HG03457 (cell line): ENCODE measurements at regions not wholly inside any gene's neighbourhood (a gene's known extent, or its start where the extent isn't known, plus 50 kb on each side); places are given as distances from the start of the nearest gene placed in this dataset.
"Not testable (repeated sequence)": the region's sequence is repeated elsewhere in the genome, so short reads cannot be mapped to it uniquely, and the experiment has no call there.

ENCODE experiments used
- ATAC-seq: cut with Tn5 transposase; IDR thresholded peaks from one replicate; pipeline ENCODE4 v1.9.1; 2021; ENCODE audit warnings: moderate number of reproducible peaks; ENCODE audit not compliant: unreplicated experiment

DNA sequence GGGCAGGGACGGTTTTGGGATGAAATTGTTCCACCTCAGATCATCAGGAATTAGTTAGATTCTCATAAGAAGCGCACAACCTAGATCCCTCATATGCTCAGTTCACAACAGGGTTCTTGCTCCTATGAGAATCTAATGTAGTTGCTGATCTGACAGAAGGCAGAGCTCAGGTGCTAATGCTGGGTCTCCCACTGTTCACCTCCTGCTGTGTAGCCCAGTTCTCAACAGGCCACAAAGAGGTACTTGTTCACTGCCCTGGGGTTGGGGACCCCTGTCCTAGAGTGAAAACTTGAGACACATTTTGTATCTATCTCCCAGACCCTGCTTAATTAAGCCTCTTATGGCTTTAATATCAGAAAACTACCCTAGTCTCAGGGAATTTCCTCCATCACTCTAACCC, 966.0 kb downstream of the PCDH17 start:
- no peak for ATAC-seq

DNA sequence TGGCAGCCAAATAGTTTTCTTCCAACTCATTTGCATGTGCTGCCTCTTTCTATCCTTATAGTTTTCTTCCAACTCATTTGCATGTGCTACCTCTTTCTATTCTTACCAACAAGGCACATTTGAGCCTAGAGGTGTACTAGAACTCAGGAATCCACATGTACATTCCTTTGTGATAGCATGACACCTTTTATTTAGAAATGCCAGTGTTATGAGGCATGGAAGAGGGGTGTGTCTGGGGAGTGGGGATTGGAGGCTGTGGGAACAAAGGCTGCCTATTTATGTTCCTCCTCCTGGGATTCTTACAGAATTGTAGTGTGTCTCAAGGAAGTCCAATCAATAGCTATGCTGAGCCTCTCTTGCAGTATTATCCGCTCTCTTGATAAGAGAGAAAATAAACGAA, 966.7 kb downstream of the PCDH17 start:
- no peak for ATAC-seq

DNA sequence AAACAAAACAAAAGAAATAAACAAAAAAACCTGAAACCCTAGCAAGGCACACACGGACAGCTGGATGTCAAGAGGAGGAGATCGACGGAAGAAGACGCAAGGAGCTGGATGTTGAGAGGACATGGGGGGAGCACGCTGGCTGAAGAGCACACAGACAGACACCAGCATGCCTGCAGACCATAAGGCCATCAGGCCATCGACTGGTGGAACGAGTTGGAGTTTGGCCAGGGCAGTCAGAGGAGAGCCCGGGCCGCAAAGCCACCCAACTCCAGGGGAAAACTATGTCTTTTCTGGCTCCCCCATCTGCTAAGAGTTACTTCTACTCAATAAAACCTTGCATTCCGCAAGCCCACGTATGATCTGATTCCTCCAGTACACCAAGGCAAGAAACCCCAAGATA, 979.6 kb downstream of the PCDH17 start:
- no peak for ATAC-seq

DNA sequence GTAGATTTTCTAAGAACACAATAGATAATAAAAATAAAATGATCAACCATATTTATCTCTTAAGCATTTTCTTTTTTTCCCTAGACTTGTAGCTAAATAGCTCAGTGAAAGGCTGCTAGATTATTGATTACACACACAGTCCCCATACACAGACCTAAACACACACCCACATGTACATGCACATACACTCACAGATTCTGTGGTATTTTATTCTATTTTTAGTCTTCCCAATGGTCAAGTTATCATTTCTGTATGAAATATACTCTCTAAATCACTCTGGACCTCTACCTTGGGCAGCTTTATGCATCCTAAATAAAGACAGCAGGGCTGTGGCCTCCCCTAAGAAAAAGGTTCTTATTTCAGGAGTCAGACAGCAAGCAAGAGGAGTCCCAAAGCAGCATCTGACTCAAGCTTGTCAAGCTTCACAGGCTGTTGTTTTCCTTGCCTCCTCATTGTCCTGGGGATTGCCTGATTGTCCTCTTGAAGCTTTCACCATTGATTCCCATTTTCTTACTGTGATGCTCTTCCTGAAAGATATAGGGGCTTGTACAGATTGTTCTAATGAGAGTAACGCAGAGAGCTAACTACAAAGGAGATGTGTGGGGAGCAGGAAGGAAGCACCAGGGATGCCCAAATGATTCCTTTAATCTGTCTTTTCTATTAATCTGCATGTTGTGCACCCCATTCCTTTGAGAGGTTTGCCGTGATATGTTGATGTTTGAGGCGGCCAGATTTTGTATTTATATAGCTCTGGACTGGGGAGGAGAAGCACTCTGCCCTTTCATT, 986.5 kb downstream of the PCDH17 start:
- ATAC-seq = no peak

DNA sequence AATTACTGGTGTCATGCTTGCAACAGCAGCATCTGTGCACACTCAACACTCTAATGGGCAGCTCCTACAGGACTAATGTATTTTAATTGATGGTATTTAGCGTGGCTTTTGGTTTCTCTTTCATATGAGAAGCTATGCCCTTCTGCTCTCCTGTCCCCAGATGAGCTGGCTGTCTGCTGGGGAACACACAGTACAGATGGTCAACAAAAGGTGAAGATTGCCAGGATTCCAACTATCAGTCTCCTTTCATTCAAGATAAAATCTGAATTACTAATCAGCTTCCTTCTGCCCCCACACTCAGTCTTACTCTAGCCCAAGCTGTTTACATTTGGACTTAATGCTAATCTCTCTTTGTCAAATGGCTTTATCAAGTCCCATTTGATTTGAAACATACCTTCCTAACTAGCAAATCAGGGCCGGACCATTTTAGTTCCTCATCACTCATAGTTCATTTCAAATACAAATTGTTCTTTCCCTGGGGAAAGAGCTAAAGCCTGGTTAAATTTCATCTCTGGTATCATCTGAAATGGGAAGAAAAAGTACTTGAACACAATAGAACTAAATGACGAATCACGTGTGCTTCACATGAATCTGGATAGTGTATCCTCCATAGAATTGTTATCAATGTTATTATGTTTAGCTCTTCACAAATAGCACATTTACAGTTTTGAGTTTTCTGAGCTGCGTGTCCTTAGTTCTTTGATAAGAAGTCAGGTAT, 988.0 kb downstream of the PCDH17 start:
- no peak for ATAC-seq

DNA sequence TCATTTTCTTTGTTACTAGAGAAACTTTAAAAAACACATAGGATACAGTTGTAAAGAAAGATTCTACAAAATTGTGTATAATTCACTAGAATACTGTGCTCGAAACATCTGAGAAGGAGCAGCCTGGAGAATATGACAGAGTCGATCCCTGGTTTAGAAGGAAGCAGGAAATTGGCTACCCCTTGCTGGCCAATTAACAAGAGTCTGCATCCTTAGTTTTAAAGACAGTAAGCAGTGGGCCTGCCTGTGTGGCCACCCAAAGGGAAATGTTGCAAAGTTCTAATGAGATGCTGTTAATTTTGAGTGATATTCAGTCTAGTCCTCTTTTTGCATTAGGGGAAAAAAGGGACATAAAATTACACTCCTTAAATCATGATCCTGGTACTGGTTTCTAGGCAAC, 988.6 kb downstream of the PCDH17 start:
- no peak for ATAC-seq

DNA sequence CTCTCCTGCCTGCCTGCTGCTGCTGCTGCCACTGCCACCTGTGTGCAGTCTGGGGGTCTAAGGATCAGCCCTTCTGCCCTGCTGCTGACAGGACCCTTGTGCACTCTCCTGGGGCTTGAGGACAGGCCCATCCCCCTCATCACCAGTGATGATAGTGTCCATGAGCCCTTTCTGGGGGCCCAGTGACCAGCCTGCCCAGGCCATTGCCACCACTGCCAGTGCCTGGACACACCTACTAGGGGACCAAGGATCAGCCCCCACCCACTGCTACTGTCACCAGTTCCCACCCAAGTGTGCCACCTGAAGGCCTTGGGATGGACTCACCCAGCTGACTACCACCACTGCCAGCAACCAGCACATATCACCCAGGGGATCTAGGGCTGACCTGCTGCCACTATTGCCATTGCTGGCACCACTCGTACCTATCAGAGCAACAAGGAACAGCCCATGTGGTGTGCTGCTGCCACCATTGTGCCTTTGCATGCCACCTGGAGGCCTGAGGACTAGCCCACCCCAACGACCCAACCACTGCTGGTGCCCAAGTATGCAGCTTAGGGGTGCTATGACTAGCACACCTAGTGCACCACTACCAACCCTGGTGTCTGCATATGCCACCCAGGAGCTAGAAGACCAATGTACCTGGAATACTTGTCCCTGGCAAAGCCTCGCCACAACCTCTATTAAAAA, 994.3 kb downstream of the PCDH17 start:
- ATAC-seq = no peak

DNA sequence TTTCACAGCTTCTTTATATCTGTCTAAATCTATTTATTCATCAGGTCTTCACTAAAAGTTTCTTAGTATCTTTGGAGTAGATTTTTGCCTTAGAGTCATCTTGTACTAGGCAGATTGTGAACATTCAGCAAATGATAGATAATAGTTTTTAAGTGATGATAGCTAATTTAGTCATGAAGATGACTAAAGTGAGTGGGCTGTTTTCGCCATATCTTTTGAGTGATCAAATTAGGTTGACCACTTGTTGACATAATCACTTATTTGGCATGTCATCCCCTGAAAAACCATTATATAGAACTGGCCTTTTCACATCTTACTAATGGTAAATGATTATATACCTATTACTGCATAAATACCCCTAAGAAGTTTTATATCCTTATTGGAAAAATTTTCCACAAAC, 999.2 kb downstream of the PCDH17 start:
- ATAC-seq = no peak

DNA sequence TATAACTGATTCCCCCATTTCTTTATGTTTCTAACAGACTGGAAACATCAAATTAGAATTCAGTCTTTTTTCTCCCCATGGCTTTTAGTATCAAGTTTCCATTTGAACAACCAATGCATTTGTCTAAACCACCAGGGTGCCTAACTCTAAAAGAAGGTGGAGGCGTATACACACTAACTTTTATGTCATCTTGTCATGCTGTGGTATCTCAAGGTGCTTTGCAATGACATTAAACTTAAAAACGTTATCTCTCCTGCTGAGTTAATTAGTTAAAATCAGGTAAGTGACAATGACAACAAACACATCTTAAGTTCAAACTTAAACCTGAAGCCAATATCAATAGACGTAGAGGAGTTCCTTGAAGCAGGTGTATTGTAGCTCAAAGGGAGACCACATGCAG, 1001.7 kb downstream of the PCDH17 start:
- ATAC-seq = no peak

DNA sequence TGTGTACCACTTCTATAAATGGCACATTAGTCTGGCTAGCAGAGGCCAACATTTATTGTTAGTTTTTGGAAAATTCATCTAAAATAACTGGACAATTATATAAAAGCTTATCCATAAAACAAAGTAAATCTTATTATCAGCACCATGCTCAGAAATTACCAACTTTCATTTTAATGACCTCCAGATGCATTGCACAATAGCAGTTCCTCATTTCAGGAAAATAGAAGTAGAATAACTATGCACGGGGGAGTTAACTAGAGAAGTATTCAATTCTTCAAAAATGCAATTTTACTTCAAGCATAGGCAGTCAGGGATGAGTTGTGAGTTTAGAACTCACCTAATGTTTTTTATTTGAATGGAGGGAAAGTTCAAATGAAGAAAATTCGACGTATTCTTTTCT, 1023.5 kb downstream of the PCDH17 start:
- ATAC-seq = no peak

DNA sequence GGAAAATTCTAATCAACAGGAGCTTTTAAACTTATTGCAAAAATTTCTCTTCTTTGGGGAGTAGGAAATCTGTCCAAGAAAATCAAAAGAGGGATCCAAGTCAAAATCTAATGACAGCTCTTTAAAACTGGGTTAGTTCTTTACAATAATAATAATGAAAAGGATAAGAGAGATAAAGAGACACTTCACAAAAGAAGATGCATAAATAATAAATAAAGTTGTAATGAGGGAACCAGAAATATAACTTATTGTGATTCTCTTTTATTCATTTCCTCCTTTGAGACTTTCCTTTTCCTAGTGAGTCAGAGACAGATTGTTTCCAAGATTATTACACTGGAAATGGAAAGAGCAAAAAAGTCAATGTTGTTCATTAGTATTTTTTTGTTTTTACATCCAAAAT, 1029.3 kb downstream of the PCDH17 start:
- no peak for ATAC-seq

DNA sequence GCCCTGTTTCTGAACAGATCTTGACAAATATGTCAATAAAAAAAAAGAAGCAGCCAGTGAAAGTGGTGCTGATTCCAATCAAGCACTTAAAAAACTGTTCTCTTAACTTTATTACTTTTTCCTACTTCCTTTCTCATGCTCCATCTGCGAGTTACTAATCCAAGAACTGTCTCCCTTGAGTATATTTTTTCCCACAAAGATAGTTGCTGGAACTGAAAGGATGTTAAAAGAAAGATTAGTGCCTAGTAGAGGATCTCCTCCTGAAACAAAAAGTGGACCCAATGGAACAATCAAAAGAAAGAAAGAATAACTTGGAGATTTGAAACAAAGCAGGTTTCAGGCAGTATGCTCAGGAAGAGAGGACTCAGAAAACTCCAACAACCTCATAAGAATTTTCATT, 1034.8 kb downstream of the PCDH17 start:
- no peak for ATAC-seq

DNA sequence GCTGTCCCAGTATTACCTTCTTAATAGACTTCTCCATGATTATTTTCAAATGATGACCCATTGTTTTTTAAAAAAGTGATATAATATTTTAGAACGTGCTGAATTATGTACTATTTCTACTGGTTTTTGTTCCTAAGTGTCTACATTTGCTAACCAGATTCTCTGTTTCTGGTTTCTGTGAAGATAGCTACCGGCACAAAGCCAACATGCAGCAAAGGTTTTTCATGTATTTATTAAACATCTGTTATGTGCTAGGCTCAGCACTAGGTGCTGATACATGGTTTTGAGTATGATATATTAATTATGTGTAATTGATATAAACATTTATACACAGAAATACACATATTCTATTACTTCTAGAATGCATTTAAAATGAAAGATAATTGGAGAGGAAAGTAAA, 1035.6 kb downstream of the PCDH17 start:
- ATAC-seq = no peak

DNA sequence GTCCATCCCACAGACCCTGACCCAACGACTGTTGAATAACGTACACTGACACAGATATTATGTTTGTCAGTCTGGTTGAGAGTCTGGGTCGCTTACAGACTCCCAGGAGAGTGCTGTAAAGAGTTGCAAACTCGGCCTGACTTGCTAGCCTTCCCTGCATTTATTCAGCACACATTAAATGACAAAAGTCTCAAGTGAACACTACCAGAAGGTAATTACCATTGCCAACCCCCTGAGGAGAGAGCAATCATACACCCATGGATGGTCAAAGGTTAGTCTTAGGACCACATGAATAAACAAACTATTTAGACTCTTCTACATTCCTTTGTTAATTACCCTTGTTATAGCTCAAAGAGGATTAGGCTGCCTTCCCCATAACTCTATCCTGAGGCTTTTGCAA, 1048.6 kb downstream of the PCDH17 start:
- no peak for ATAC-seq

DNA sequence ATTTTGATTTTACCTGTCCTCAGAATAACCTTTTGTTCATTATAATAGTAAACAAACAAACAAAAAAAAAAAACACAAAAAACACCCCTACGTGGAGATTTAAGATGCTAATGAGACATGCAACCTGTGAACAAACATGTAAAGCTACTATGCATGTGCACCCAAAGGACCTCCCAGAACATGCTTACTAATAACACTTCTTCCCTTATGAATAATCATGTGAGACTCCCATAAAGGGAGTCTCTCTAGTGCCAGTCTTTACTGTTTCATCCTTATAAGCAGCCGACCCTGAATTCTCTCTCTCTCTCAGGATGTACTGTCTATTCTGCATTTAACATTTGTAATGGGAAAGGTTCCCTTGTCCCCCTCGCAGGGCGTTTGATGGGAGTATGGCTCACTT, 1051.1 kb downstream of the PCDH17 start:
- no peak for ATAC-seq

DNA sequence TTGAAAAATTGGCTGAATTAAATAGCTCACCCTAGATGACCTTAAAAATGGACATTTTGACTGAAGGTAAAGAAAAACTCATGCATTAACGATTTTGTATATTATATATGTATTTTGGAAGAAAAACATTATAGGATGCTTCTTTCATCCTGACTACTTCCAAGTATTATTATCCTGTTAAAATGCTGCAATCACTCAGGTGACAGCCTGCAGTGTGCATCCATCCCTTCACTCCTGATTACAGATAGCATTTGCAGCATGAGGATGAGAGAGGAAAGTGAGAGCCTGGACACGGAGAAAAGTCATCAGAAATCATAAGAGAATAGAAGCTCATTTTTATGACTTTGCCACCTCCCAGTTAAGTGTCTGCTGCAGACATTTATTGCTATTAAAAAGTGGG, 1055.6 kb downstream of the PCDH17 start:
- no peak for ATAC-seq

DNA sequence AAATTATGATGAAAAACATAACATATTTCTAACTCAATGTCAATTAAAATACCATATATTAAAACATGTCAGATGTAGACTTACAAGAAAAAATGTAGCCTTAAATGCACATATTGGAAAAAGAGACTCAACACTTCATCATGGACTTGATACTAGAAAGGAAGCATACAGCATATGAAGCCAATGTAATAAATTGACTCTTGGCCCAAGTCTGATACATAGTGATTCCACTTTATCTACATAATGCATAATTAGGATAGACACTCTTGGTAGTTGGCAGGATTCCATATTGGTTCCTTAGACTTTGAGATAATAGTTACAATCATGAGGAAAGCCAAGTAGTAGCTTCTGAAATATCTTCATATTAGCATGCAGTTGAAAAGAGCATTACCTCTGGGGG, 1067.0 kb downstream of the PCDH17 start:
- no peak for ATAC-seq

DNA sequence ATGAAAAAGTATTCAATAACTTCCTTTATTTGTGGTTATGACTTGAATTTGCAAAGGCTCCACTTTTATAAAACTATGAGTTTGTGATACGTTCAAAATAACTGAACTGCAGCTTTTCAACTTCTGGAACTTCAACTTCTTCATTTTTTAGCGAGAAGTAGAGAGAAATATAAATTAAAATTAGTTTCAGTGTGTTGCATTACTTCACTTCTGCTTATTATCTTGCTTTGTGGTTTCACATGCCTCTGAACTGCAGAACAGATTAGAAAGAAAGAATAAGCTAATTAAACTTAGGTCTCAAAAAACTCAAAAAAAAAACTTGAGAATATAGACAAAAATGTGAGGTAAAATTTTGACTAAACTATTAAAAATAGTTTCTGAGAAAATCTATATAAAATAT, 1073.4 kb downstream of the PCDH17 start:
- no peak for ATAC-seq

DNA sequence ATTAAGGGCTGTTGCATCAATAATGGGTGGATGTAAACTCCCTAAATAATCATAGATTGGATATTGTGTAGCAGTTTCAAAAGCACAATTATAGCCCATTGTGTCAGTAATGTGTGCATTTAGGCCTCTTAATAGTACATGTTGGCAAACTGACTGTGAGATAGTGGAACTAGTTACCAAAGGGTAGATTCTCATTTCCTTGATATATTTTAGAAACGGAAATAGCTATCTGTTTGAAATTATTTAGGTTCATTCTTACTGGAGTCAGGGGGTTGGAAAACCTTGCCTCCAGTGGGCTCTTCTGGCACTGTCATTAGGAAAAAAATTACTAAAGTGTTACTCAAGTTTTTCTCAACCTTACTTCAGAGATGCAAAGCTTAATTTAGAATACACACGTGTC, 1074.9 kb downstream of the PCDH17 start:
- no peak for ATAC-seq

DNA sequence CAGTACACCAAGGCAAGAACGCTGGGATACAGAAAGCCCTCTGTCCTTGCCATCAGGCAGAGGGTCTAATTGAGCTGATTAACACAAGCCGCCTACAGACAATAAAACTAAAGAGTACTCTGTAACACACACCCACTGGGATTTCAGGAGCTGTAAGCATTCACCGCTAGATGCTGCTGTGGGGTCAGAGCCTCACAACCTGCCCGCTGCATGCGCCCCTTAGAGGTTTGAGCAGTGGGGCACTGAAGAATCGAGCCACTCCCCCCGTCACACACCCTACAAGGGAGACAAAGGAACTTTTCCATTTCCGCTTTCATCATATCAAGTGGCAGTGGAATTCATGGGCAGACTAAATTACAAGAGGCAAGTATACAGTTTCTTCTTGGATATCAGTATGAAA, 1080.6 kb downstream of the PCDH17 start:
- no peak for ATAC-seq

DNA sequence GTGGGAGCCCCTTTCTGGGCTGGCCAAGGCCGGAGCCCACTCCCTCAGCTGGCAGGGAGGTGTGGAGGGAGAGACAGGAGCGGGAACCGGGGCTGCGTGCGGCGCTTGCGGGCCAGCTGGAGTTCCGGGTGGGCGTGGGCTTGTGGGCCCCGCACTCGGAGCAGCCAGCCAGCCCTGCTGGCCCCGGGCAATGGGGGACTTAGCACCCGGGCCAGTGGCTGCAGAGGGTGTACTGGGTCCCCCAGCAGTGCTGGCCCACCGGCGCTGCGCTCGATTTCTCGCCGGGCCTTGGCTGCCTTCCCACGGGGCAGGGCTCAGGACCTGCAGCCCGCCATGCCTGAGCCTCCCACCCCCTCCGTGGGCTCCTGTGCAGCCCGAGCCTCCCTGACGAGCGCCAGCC, 1082.5 kb downstream of the PCDH17 start:
- not testable (repeated sequence) for ATAC-seq

DNA sequence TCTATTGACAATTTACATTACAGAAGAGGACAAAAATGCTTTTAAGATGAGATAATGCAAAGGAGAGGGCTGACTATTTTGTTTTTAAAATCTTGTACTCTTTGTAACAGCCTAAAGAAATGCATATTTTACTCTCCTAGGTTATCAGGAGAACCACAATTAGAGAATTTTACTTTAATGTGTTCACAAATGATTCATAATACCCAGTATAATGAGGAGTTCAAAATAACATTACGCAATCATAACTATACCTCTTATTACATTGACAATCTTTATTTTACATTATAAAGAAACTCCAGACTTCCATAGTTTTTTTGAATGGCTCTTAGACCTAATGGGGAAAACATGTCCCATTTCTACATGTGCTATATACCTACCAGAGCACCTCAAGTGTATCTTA, 1089.7 kb downstream of the PCDH17 start:
- ATAC-seq = no peak
